ENCODE measurements at regions not wholly inside any gene's neighbourhood (a gene's known extent, or its start where the extent isn't known, plus 50 kb on each side); places are given as distances from the start of the nearest gene placed in this dataset.
A peak's percentile ranks its signal among the peaks of the same experiment; 100 is the strongest.

- no peak for ATAC-seq
- H3K4me1 ChIP-seq = no peaks in the 10 kb centered on the region
- H3K9me3 ChIP-seq = no peaks in the 10 kb centered on the region
- H3K27ac ChIP-seq = no peak overlapping the region
- no peak for TF ChIP-seq CTCF (IDR thresholded peaks at IDR 0.05)
- intact Hi-C loops (cut with DNase I) = no loop called here
- no peaks in the 10 kb centered on the region for H3K27me3 ChIP-seq
- H3K36me3 ChIP-seq = no peaks in the 10 kb centered on the region
- H3K4me3 ChIP-seq = no peak overlapping the region
- DNase-seq = no peak
Measured at GRCh38 chr5:99936911-99937310, 598.3 kb upstream of the FAM174A start.

- no peaks in the 10 kb centered on the region for H3K9me3 ChIP-seq
- H3K4me3 ChIP-seq = no peak overlapping the region
- H3K27me3 ChIP-seq = no peaks in the 10 kb centered on the region
- no peak for TF ChIP-seq CTCF (IDR thresholded peaks at IDR 0.05)
- H3K36me3 ChIP-seq = no peaks in the 10 kb centered on the region
- H3K4me1 ChIP-seq = no peaks in the 10 kb centered on the region
- ATAC-seq (peak; percentile 31), DNase-seq (no peak)
- H3K27ac ChIP-seq = no peak overlapping the region
- intact Hi-C loops (cut with DNase I) = no loop called here
Measured at GRCh38 chr5:99929806-99930135, 605.4 kb upstream of the FAM174A start.

GRCh38 chr5:99929067-99929805, 605.9 kb upstream of the FAM174A start:
- Histone ChIP-seq H3K27ac (no peak overlapping the region), H3K27me3 (no peaks in the 10 kb centered on the region), H3K36me3 (no peaks in the 10 kb centered on the region), H3K4me1 (no peaks in the 10 kb centered on the region), H3K4me3 (no peak overlapping the region), H3K9me3 (no peaks in the 10 kb centered on the region)
- no peak for DNase-seq
- peak; percentile 28 for ATAC-seq
- intact Hi-C loops (cut with DNase I) = no loop called here
- TF ChIP-seq CTCF (IDR thresholded peaks at IDR 0.05) = no peak

- Histone ChIP-seq H3K27ac (no peak overlapping the region), H3K36me3 (no peaks in the 10 kb centered on the region), H3K27me3 (no peaks in the 10 kb centered on the region), H3K4me1 (no peaks in the 10 kb centered on the region), H3K9me3 (no peaks in the 10 kb centered on the region), H3K4me3 (no peak overlapping the region)
- intact Hi-C loops (cut with DNase I) = no loop called here
- ATAC-seq (no peak), DNase-seq (no peak)
- TF ChIP-seq CTCF (IDR thresholded peaks at IDR 0.05) = no peak
Measured at GRCh38 chr5:99928490-99928889, 606.7 kb upstream of the FAM174A start.

GRCh38 chr5:99926463-99926862, 608.7 kb upstream of the FAM174A start:
- no peak for TF ChIP-seq CTCF (IDR thresholded peaks at IDR 0.05)
- ATAC-seq = no peak
- intact Hi-C loops (cut with DNase I) = no loop called here

GRCh38 chr5:99922386-99922785, 612.8 kb upstream of the FAM174A start:
- DNase-seq (no peak), ATAC-seq (no peak)
- no peaks in the 10 kb centered on the region for H3K4me1 ChIP-seq
- intact Hi-C loops (cut with DNase I) = no loop called here
- no peaks in the 10 kb centered on the region for H3K9me3 ChIP-seq
- H3K27me3 ChIP-seq = no peaks in the 10 kb centered on the region
- TF ChIP-seq CTCF (IDR thresholded peaks at IDR 0.05) = no peak
- no peaks in the 10 kb centered on the region for H3K36me3 ChIP-seq
- H3K4me3 ChIP-seq = no peak overlapping the region
- no peak overlapping the region for H3K27ac ChIP-seq

More at GRCh38 chr5:99926463-99926862, 608.7 kb upstream of the FAM174A start:
- Histone ChIP-seq H3K4me1 (no peaks in the 10 kb centered on the region), H3K9me3 (no peaks in the 10 kb centered on the region), H3K36me3 (no peaks in the 10 kb centered on the region), H3K27me3 (no peaks in the 10 kb centered on the region), H3K4me3 (no peak overlapping the region), H3K27ac (no peak overlapping the region)
- no peak for DNase-seq
